ENCODE measurements at regions not wholly inside any gene's neighbourhood (a gene's known extent, or its start where the extent isn't known, plus 50 kb on each side); places are given as distances from the start of the nearest gene placed in this dataset.

GRCh38 chr10:105347487-105347886, 706.4 kb downstream of the SORCS3 start:
- no peak for DNase-seq

- no peak for DNase-seq
Observed at GRCh38 chr10:105342606-105343005, 701.5 kb downstream of the SORCS3 start.

- DNase-seq: no peak
Observed at GRCh38 chr10:105339669-105340068, 698.6 kb downstream of the SORCS3 start.

- DNase-seq: no peak
Observed at GRCh38 chr10:105328503-105329133, 687.5 kb downstream of the SORCS3 start.

All from hematopoietic multipotent progenitor cell treated with erythropoietin and hydrocortisone succinate and interleukin-3 and kit ligand, for 4 days (in vitro differentiated cells).